HepG2 (cell line): ENCODE measurements at regions not wholly inside any gene's neighbourhood (a gene's known extent, or its start where the extent isn't known, plus 50 kb on each side); places are given as distances from the start of the nearest gene placed in this dataset.

Experiments
- ATAC-seq: fragments of 200-7000 bp; cut with Tn5 transposase; 3 replicates; pipeline ENCODE4 v1.9.1; 2020; ENCODE audit warnings: mild to moderate bottlenecking, moderate library complexity
- BruUV-seq: library from RNA; stranded (reverse); fragments of 400-500 nt; replicated peaks from 2 replicates; lab custom pipeline; 2021; lab: Mats Ljungman, UMichigan
- CTCF ChIA-PET: fragments of 300-600 bp; formaldehyde crosslinking; extraction: SDS; loops from one replicate; lab custom pipeline; 2021; ENCODE audit warnings: low total read pairs, inconsistent platforms, low intra/inter-chr PET ratio; lab: Yijun Ruan, JAX
- POLR2A ChIA-PET: fragments of 350-600 bp; sonication (Branson Sonifier 250); formaldehyde crosslinking; loops from one replicate; lab custom pipeline; 2020; ENCODE audit warnings: antibody characterized with exemption, inconsistent platforms; lab: Yijun Ruan, JAX
- DNase-seq: peaks from one replicate; pipeline ENCODE4 v3.0.0-alpha.2; 2015; ENCODE audit warnings: low spot score
- FAIRE-seq: peaks from 3 replicates; lab custom pipeline; 2011; peaks lifted over from hg19 to GRCh38; lab: Jason Lieb, UNC
- H2AFZ ChIP-seq: one replicate; pipeline ENCODE4 v1.6.1; 2011; ENCODE audit warnings: low read length, inconsistent platforms
- H3K27ac ChIP-seq: fragments of 300-600 bp; 3 replicates; pipeline ENCODE4 v1.8.0; 2011; ENCODE audit warnings: mixed run types, mild to moderate bottlenecking, mixed read lengths, low read length, inconsistent platforms; ENCODE audit not compliant: insufficient read depth; ENCODE audit errors: extremely low read length
- H3K27me3 ChIP-seq, 2 experiments: fragments of 200-600 bp in 1 of 2; 2 replicates in 1 of 2; 3 replicates in 1 of 2; pipeline versions ENCODE4 v1.6.0 to v1.8.0; 2011; ENCODE audit warnings: low read length in 2 of 2, mild to moderate bottlenecking in 2 of 2, moderate library complexity in 2 of 2, inconsistent platforms in 1 of 2; ENCODE audit not compliant: insufficient read depth in 2 of 2, control insufficient read depth in 1 of 2
- H3K36me3 ChIP-seq, 2 experiments: fragments of 200-600 bp in 1 of 2; replicated peaks in 1 of 2; 2 replicates in 1 of 2; 3 replicates in 1 of 2; pipeline versions ENCODE4 v1.5.1 to v1.8.0; 2011; ENCODE audit warnings: low read length in 2 of 2, inconsistent platforms in 1 of 2; ENCODE audit not compliant: insufficient read depth in 2 of 2, control insufficient read depth in 1 of 2
- H3K4me1 ChIP-seq: 2 replicates; pipeline ENCODE4 v1.5.1; 2012; ENCODE audit warnings: low read length, inconsistent platforms; ENCODE audit not compliant: insufficient read depth
- H3K4me2 ChIP-seq: 2 replicates; pipeline ENCODE4 v1.6.0; 2011; ENCODE audit warnings: low read depth, low read length, inconsistent platforms
- H3K4me3 ChIP-seq, 3 experiments: fragments of 200-600 bp in 1 of 3; sonication (generic), shearing (Covaris generic) in 1 of 3; replicated peaks in 1 of 3; 2 replicates each; pipeline ENCODE4 v1.5.1; 2011 to 2016; ENCODE audit warnings: low read length in 3 of 3, inconsistent platforms in 2 of 3, low read depth in 2 of 3, mild to moderate bottlenecking in 2 of 3, control low read depth in 1 of 3, mixed read lengths in 1 of 3; ENCODE audit not compliant: insufficient read depth in 1 of 3
- H3K79me2 ChIP-seq: one replicate; pipeline ENCODE4 v1.6.1; 2011; ENCODE audit warnings: low read length, inconsistent platforms; ENCODE audit not compliant: insufficient read depth
- H3K9ac ChIP-seq: 2 replicates; pipeline ENCODE4 v1.6.0; 2011; ENCODE audit warnings: mild to moderate bottlenecking, low read depth, low read length, inconsistent platforms; ENCODE audit not compliant: insufficient read depth
- H3K9me3 ChIP-seq: 2 replicates; pipeline ENCODE4 v1.5.1; 2012; ENCODE audit warnings: mild to moderate bottlenecking, low read length
- H4K20me1 ChIP-seq: 2 replicates; pipeline ENCODE4 v1.6.0; 2011; ENCODE audit warnings: inconsistent platforms, mild to moderate bottlenecking, low read length, moderate library complexity; ENCODE audit not compliant: insufficient read depth
- HIVEP1 ChIP-seq: sonication (generic); formaldehyde crosslinking; IDR thresholded peaks from 2 replicates; pipeline ENCODE4 v1.4.0; 2020; ENCODE audit warnings: mild to moderate bottlenecking, missing genetic modification reagents
- HNF1A ChIP-seq, 2 experiments: sonication (generic) in 1 of 2; formaldehyde crosslinking in 1 of 2; IDR thresholded peaks; 2 replicates each; pipeline versions ENCODE4 v1.4.0 to v1.6.1; 2016 to 2020; ENCODE audit warnings: borderline replicate concordance in 1 of 2, low read depth in 1 of 2, mild to moderate bottlenecking in 1 of 2, missing genetic modification reagents in 1 of 2
- MAX ChIP-seq: IDR thresholded peaks from 2 replicates; pipeline ENCODE4 v1.6.1; 2012; ENCODE audit warnings: inconsistent platforms
- MED13 ChIP-seq: sonication (generic); formaldehyde crosslinking; IDR thresholded peaks from 2 replicates; pipeline ENCODE4 v1.5.0; 2020; ENCODE audit warnings: missing genetic modification reagents
- NFE2L2 ChIP-seq: fragments of 150-350 bp; IDR thresholded peaks from 2 replicates; pipeline ENCODE4 v1.6.1; 2014; ENCODE audit warnings: low read length
- PAXIP1 ChIP-seq: sonication (generic); formaldehyde crosslinking; conservative IDR thresholded peaks from 2 replicates; pipeline ENCODE4 v1.4.0; 2020; ENCODE audit warnings: mild to moderate bottlenecking, missing genetic modification reagents, moderate library complexity
- SAP130 ChIP-seq: IDR thresholded peaks from 2 replicates; pipeline ENCODE4 v1.6.1; 2016; ENCODE audit warnings: low read depth
- SOX5 ChIP-seq: IDR thresholded peaks from 2 replicates; pipeline ENCODE4 v1.6.1; 2016; ENCODE audit warnings: borderline replicate concordance
- ZBTB42 ChIP-seq: sonication (generic); formaldehyde crosslinking; IDR thresholded peaks from 2 replicates; pipeline ENCODE4 v1.5.0; 2020; ENCODE audit warnings: mild to moderate bottlenecking, missing genetic modification reagents
- ZHX1 ChIP-seq: sonication (generic); formaldehyde crosslinking; IDR thresholded peaks from 2 replicates; pipeline ENCODE4 v1.8.1; 2022; ENCODE audit warnings: low read depth, mild to moderate bottlenecking, missing genetic modification reagents
- ZNF276 ChIP-seq: sonication (generic); formaldehyde crosslinking; IDR thresholded peaks from 2 replicates; pipeline ENCODE4 v1.4.0; 2020; ENCODE audit warnings: mild to moderate bottlenecking, low read depth, missing genetic modification reagents
- ZNF557 ChIP-seq: sonication (generic); formaldehyde crosslinking; IDR thresholded peaks from 2 replicates; pipeline ENCODE4 v1.4.0; 2020; ENCODE audit warnings: missing genetic modification reagents
- WGBS: methylation state at CpG from one replicate; pipeline ENCODE4 v1.1.6; 2017; ENCODE audit warnings: low lambda C conversion rate; 5-methylcytosine and 5-hydroxymethylcytosine counted together
- in situ Hi-C: cut with HindIII; loops from 2 replicates; pipeline ENCODE4 v1.10.0; 2017; ENCODE audit warnings: low pct_unique_long_range_greater_than_20kb; ENCODE audit not compliant: extremely low pct_ligation_motif_present
- intact Hi-C: fragments of 100-400 bp; cut with micrococcal nuclease; formaldehyde crosslinking; loops from one replicate; pipeline ENCODE4 v1.10.0; 2022; ENCODE audit not compliant: unreplicated experiment

GRCh38 chr14:35189422-35189821 is 67.1 kb downstream of the PRORP start:
- Histone ChIP-seq H3K9me3 (no peaks in the 10 kb centered on the region), H3K27me3 (no peaks in the 10 kb centered on the region), H3K27ac (peak overlapping the region; percentile 20), H3K4me1 (peaks cover 13% of the 10 kb centered on the region), H3K9ac (no peak overlapping the region), H2AFZ (no peak overlapping the region), H3K36me3 (peaks cover 3 to 5% of the 10 kb centered on the region in 2 experiments; a peak in 1 of 5 replicates), H3K4me3 (no peak overlapping the region), H3K4me2 (no peak overlapping the region), H3K79me2 (no peaks in the 10 kb centered on the region), H4K20me1 (no peaks in the 10 kb centered on the region)
- in situ Hi-C loops = no loop called here
- 76% methylated on average over 1 of the region's 1 CpG for WGBS
- intact Hi-C loops = no loop called here
- DNase-seq (peak; percentile 76), FAIRE-seq (no peak), ATAC-seq (peak; percentile 96)
- ChIA-PET POLR2A (interaction anchor here (0.7 kb wide), 1 partner anchor 23 kb away, joined by 3 read pairs; no protein-coding TSS in a partner anchor), CTCF (no interaction called here)
- BruUV-seq = no TSS peak
- no peak for TF ChIP-seq ZHX1 (CRISPR knock-in tag)
- peak; percentile 75; the same call in 1 of the 2 replicates for TF ChIP-seq HNF1A (IDR thresholded peaks at IDR 0.05; ENCODE audit: low read depth)
- no peak for TF ChIP-seq HNF1A (CRISPR knock-in tag; IDR thresholded peaks at IDR 0.05; ENCODE audit: borderline replicate concordance)
- TF ChIP-seq NFE2L2 = no peak
- TF ChIP-seq PAXIP1 = peak; percentile 24; the same call in 1 of the 2 replicates
- no peak for TF ChIP-seq MAX
- TF ChIP-seq SOX5 (CRISPR knock-in tag) = peak; percentile 63; the same call in 1 of the 2 replicates
- no peak for TF ChIP-seq ZBTB42
- TF ChIP-seq MED13 (CRISPR knock-in tag) = no peak
- no peak for TF ChIP-seq HIVEP1
- no peak for TF ChIP-seq ZNF557 (CRISPR knock-in tag)
- TF ChIP-seq ZNF276 (CRISPR knock-in tag) = no peak
- no peak for TF ChIP-seq SAP130
